Activated naive CD4-positive, alpha-beta T cell treated with anti-CD3 and anti-CD28 coated beads, Interleukin-2, amount 50 U/mL, for 24 hours (primary cell): ENCODE measurements at regions not wholly inside any gene's neighbourhood (a gene's known extent, or its start where the extent isn't known, plus 50 kb on each side); places are given as distances from the start of the nearest gene placed in this dataset.

Experiments used
- H3K27ac Mint-ChIP-seq: one replicate; pipeline ENCODE4 v1.8.0; 2021; ENCODE audit warnings: mild to moderate bottlenecking, mixed read lengths
- H3K27me3 Mint-ChIP-seq: one replicate; pipeline ENCODE4 v1.8.0; 2021; ENCODE audit warnings: mixed read lengths
- H3K36me3 Mint-ChIP-seq: one replicate; pipeline ENCODE4 v1.8.0; 2021; ENCODE audit warnings: mixed read lengths
- H3K4me1 Mint-ChIP-seq: one replicate; pipeline ENCODE4 v1.8.0; 2021; ENCODE audit warnings: mixed read lengths
- H3K4me3 Mint-ChIP-seq: one replicate; pipeline ENCODE4 v1.8.0; 2021; ENCODE audit warnings: mild to moderate bottlenecking, mixed read lengths
- H3K9me3 Mint-ChIP-seq: one replicate; pipeline ENCODE4 v1.8.0; 2021; ENCODE audit warnings: mixed read lengths

DNA sequence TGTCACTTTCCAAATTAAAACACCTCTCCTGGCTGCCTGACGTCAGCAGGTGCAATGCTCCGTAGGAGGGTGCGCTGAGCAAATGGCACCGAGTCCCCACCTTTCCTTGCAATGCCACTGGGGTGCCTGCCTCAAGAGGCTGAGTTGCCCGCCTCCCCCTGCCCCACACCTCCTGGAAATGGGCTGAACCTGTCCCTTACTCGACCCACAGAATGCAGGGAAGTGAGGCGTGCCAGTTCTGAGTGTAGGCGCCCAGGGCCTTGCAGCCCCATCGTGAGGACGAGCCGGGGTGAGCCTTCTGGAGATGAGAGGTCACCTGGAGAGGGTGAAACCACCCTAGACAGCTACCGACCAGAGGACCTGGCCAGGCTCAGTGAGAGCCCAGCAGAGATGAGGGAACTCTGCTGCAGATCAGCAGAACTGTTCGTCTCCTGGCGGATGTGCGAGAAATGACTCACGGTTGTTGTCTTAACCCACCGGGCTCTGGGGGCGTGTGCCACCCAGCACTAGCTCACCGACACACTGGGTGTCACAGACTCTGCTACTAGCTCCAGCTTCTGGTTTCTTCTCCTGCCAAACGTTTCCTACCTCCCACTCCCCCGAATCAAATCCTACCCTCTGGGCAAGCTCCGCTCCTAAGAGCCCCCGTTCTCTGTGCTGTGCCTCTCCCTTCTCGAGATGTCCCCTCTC is 168.7 kb upstream of the HDAC4 start:
- Mint-ChIP-seq H3K4me1 (no peaks in the 10 kb centered on the region), H3K36me3 (no peaks in the 10 kb centered on the region), H3K27ac (no peak overlapping the region), H3K9me3 (no peaks in the 10 kb centered on the region), H3K27me3 (no peaks in the 10 kb centered on the region), H3K4me3 (no peak overlapping the region)

DNA sequence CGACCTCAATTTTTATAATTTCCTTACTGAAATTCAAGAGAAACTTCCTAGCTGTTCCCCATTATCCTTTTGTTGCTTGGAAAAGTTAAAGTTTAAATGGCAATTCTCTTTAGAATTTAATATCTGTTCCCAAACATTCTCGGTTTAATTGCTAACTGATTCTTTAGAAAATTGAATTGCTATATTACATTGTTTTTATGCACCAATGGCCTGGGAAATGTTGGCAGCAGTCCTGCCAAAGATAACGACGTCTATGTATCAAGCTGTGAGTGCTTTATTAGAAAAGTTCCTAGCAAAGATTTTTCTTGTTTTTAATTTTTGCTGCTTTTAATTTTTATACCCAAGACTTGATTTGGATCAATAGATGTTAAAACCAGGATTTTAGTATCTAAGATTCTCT is 167.8 kb upstream of the HDAC4 start:
- no peak overlapping the region for H3K4me3 Mint-ChIP-seq
- no peaks in the 10 kb centered on the region for H3K27me3 Mint-ChIP-seq
- H3K27ac Mint-ChIP-seq: no peak overlapping the region
- no peaks in the 10 kb centered on the region for H3K36me3 Mint-ChIP-seq
- no peaks in the 10 kb centered on the region for H3K9me3 Mint-ChIP-seq
- H3K4me1 Mint-ChIP-seq: no peaks in the 10 kb centered on the region

DNA sequence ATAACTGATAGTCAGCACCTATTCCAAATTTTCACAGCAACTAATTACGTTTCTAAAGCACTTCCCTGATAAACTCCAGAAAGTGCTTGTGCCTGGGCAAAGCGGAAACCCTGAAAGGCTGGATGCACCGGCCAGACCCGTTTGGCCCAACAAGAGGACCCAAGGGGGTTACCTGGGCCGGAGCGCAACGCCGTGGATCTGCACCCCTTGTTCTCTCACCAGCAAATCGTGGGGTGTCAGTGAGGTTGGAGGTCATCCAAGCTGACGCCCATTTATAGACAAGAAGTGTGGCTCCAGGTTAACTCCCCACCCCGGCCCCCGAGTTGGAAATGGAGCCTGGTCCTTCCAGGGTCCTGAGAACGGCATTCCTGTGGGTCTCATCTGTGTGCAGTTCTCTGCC is 167.0 kb upstream of the HDAC4 start:
- no peaks in the 10 kb centered on the region for H3K36me3 Mint-ChIP-seq
- no peaks in the 10 kb centered on the region for H3K4me1 Mint-ChIP-seq

DNA sequence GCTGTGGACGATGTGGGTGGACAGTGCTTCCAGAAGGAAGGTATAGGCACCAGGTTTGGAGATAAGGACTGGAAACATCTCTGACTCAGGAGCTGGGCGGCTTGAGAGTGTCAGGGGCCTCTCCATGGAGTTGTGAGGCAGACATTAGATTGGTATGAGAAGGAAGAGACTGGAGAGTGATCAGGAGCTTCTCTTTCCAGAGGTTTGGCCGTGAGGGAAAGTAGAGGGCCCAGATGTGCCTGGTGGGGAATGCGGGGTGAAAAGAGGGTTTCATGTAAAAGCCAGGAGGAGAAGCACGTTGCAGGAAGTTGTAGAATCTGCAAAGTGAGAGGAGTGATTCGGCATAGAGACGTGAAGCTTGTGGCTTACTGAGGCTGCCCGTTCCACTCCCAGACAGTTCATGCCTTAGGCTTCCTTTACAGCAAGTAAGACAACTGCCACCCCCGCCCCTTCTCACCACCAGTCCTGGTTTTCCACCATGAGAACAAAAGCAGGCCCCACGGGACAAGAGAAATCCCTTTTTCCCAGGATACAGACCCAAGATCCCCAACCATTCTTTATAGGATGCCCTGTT is 166.3 kb upstream of the HDAC4 start:
- Mint-ChIP-seq H3K4me1 (no peaks in the 10 kb centered on the region), H3K9me3 (no peaks in the 10 kb centered on the region), H3K27me3 (no peaks in the 10 kb centered on the region), H3K36me3 (no peaks in the 10 kb centered on the region), H3K4me3 (no peak overlapping the region), H3K27ac (no peak overlapping the region)

More for the DNA sequence above, 167.0 kb upstream of the HDAC4 start:
- H3K27ac Mint-ChIP-seq: no peak overlapping the region
- H3K27me3 Mint-ChIP-seq: no peaks in the 10 kb centered on the region
- H3K4me3 Mint-ChIP-seq: no peak overlapping the region
- H3K9me3 Mint-ChIP-seq: no peaks in the 10 kb centered on the region

DNA sequence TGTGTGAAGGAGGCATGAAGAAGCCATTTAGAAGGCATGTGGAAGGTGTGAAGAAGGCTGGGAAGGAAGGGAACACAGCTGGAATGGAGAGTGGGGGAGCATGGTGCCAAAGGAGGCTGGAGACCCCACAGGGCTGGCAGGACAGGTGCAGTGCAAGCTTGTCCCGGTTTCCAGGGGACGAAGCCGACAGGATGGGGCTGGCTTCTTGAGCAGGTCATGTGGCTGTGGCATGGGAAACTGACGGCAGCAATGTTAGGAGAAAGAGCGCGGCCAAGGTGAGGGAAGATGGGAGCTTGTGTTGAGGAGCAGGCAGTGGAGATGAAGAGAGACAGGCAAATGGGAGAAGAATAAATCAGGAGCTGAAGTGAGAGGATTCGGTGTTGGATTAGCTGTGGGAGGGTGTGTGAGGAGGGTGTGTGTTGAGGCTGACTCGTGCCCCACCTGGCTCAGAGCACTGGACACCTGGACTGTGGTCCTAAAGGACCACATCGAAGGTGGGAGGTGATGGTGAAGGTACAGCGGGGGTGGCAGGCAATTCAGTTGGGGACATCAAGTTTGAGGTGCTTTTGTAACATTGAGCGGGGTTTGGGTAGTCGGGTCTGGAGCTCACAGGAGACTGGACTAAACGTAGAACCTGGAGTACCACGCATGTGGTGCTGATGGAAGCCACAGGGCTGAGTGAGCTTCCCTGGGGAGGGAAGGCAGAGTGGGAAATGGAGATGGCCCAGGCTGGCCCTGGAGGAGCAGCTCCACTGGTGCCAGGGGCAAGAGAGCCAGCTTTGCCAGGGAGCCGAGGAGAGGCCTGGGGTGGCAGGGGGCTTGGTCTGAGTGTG is 165.6 kb upstream of the HDAC4 start:
- Mint-ChIP-seq H3K36me3 (no peaks in the 10 kb centered on the region), H3K4me3 (no peak overlapping the region), H3K27ac (no peak overlapping the region), H3K9me3 (no peaks in the 10 kb centered on the region), H3K27me3 (no peaks in the 10 kb centered on the region), H3K4me1 (no peaks in the 10 kb centered on the region)

DNA sequence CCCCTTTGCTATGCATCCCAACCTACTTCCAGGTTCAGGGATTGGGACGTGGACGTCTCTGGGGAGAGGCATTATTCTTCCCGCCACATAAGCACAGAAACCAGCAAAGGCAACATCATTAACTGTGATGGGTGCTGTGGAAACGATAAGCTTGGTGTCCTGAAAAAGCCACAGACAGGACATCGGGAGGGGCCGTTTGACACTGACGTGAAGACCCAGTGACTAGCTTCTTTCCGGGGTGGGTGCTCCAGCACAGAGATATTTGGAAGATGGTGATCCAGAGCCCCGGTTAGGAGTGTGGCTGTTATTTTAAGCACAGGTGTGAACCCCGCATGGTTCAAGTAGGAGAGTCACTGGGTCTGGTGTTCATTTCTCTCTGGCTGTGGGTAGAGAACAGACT is 163.8 kb upstream of the HDAC4 start:
- H3K4me3 Mint-ChIP-seq: no peak overlapping the region
- no peaks in the 10 kb centered on the region for H3K4me1 Mint-ChIP-seq
- no peaks in the 10 kb centered on the region for H3K9me3 Mint-ChIP-seq
- H3K27me3 Mint-ChIP-seq: no peaks in the 10 kb centered on the region
- no peaks in the 10 kb centered on the region for H3K36me3 Mint-ChIP-seq
- no peak overlapping the region for H3K27ac Mint-ChIP-seq

DNA sequence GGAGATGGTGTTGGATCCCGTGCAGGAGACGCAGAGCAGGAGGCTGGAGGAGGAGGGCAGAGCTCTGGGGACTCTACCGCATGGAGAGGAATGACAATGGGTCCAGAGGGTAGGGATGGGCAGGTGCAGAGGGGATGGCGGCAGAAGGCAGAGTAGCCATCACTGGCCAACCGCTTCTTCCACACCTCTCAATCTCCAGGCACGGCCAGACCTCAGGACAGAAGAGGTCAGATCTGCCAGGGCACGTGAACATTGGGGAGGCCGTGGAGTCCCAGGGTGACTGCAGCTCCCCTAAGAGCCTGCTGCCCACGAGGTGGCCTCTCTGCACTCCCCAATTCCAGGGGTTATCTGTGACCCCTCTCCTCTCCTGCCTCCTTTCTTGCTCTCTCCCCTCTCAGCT is 162.7 kb upstream of the HDAC4 start:
- Mint-ChIP-seq H3K4me3 (no peak overlapping the region), H3K36me3 (no peaks in the 10 kb centered on the region), H3K27me3 (no peaks in the 10 kb centered on the region), H3K4me1 (no peaks in the 10 kb centered on the region), H3K9me3 (no peaks in the 10 kb centered on the region), H3K27ac (no peak overlapping the region)

DNA sequence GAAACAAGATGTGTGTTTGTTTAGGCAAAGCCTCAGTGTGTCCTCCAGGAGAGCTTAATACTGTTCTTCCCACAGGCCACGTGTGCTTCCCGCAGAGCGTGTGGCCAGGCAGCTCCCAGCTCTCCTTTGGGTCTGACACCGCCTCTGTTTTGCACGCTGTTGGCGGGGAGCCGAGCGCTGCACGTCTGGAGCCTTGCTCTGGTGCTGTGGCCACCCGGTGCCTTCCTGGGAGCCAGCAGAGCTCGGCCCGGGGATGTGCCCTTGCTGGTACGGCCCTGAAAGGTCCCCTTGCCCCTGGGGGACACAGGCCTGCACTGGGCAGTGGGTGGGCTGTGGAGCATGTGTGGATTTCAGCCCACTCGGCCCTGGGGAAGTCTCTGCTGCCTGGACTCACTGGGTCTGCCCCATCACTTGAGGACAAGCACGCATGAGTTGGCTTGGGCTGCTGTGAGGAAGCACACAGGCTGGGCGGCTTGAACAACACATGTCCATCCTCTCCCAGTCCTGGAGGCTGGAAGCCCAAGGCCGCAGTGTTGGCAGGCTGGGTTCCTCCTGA is 160.7 kb upstream of the HDAC4 start:
- Mint-ChIP-seq H3K4me1 (no peaks in the 10 kb centered on the region), H3K9me3 (no peaks in the 10 kb centered on the region), H3K27ac (no peak overlapping the region), H3K4me3 (no peak overlapping the region), H3K36me3 (no peaks in the 10 kb centered on the region), H3K27me3 (no peaks in the 10 kb centered on the region)

DNA sequence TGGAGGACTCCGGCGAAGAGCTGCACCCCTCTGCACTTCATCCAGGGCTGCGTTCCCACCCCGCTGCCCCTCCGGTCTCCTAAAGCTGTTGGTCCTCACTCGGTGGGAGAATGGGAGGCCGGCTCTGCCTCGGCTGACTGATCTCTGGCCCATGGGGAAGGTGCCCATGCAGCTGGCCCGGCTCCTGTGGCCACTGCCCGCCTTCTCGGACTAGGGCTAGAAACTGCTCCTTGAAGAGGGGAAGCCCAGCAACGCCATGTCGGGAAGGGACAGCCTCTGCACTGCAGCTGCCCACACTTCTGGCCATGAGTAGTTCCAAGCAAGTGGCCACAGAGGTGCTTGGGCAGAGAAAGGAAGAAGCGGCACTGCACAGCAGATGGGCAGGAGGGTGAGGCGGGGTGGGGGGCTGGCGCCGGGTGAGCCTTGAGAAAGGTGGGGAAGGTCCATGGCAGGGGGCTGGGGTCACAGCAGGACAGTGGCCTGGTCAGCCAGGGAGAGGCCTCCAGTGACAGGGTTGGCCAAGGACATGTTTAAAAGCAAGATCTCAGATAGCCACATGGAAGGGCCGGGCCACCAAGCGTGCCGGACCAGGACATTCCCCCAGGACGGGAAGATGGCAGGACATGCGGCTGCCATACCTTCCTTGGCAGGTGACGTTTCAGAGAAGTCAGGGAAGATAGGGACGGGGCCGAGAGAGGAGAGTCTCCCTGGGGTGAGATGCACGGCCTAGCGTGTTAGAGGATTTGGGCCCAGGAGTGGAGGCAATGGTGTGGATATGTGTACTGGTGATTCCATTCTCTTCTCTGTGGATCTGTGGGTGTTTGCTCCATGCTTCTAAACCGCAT is 158.8 kb upstream of the HDAC4 start:
- H3K4me3 Mint-ChIP-seq: no peak overlapping the region
- no peaks in the 10 kb centered on the region for H3K36me3 Mint-ChIP-seq
- no peaks in the 10 kb centered on the region for H3K9me3 Mint-ChIP-seq

DNA sequence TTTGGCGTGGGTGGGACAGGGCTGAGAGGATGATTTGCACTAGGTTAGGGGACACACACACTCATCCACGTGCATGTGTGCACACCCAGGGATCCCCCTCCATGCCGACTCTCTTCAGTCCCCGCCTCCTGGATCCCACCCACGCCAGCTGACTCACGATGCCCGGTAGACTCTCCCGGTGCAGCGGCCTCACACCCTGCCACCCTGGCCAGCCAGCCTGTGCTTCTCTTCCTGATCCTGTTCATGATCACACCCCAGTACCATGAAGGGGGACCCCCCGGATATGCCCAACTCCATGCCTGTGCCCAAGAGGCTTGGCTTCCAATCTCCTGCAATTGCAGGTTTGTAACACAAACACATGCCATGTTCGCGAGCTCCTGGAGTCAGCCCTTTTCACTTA is 157.8 kb upstream of the HDAC4 start:
- Mint-ChIP-seq H3K9me3 (no peaks in the 10 kb centered on the region), H3K4me3 (no peak overlapping the region), H3K27ac (no peak overlapping the region), H3K36me3 (no peaks in the 10 kb centered on the region), H3K4me1 (peaks cover under 1% of the 10 kb centered on the region), H3K27me3 (no peaks in the 10 kb centered on the region)

More for the DNA sequence above, 158.8 kb upstream of the HDAC4 start:
- H3K27ac Mint-ChIP-seq: no peak overlapping the region
- no peaks in the 10 kb centered on the region for H3K4me1 Mint-ChIP-seq
- H3K27me3 Mint-ChIP-seq: no peaks in the 10 kb centered on the region

DNA sequence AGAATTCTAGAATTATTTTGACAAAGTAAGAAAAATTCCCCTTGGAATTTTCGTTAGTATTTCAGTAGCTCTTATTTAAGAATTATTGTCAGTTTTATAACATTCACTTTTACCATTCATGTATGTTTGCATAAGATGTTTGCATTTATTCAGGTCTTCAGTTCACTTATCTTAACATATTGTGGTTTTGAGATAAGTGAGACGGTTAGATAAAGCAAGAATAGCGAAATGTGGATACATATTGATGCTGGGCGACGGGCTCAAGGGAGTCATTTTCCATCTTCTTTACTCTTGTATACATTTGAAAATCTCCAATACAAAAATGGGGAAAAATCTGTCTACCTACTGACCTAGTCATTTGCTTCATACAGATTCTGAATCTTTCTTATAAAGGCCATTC is 156.7 kb upstream of the HDAC4 start:
- H3K36me3 Mint-ChIP-seq: no peaks in the 10 kb centered on the region
- no peak overlapping the region for H3K4me3 Mint-ChIP-seq
- H3K9me3 Mint-ChIP-seq: no peaks in the 10 kb centered on the region
- no peak overlapping the region for H3K27ac Mint-ChIP-seq
- H3K4me1 Mint-ChIP-seq: peaks cover 10% of the 10 kb centered on the region
- no peaks in the 10 kb centered on the region for H3K27me3 Mint-ChIP-seq

DNA sequence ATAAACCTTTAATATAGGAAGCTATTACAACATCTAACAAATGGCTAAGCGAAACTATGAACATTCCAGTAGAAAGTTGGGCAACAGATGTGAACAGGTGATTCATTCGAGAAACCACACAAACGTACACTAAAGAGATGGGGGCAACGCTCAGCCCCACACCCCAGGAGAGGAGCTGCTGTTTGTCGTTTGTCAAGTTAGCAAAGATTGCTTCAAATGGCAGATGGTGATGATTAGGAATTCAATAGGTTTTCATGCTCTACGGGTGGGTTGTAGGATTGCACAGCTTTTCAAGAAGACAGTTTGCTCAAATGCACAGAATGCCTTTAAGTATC is 154.7 kb upstream of the HDAC4 start:
- Mint-ChIP-seq H3K27me3 (no peaks in the 10 kb centered on the region), H3K27ac (no peak overlapping the region), H3K36me3 (no peaks in the 10 kb centered on the region), H3K9me3 (no peaks in the 10 kb centered on the region), H3K4me1 (peaks cover 10% of the 10 kb centered on the region), H3K4me3 (no peak overlapping the region)

DNA sequence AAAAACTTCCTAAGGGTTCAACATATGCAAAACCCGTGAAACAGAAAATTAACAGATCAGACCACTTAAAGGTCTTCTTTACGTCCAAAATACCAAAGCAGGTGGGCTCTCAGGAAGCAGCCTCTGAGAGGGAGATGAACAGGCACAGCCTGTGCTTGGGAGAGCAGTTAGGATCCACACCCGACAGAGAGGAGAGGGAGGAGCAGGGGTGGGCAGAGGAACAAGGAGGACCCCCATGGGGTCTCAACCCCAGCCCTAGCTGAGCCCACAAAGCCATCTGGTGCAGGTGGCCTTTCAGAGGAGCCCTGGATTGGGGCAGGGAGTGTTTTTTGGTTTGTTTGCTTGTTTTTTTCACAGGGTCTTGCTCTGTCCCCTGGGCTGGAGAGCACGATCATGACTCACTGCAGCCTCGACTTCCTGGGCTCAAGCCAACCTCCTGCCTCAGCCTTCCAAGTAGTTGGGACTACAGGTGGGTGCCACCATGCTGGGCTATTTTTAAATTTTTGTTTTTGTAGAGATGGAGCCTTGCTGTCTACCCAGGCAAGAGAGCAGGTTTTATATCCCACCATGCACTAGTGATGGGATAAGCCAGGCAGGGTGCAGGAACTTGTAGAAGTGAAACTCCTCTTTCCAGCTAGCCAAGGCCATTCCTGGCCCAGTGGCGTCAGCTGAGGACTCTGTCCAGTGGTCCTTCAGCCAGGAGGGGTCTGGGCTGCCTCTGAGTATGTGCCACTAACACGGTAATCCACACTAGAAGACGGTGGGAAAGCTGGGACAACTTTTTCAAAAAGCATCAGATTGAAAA is 154.1 kb upstream of the HDAC4 start:
- H3K4me3 Mint-ChIP-seq: no peak overlapping the region
- no peaks in the 10 kb centered on the region for H3K36me3 Mint-ChIP-seq
- no peak overlapping the region for H3K27ac Mint-ChIP-seq
- no peaks in the 10 kb centered on the region for H3K27me3 Mint-ChIP-seq
- peaks cover 10% of the 10 kb centered on the region for H3K4me1 Mint-ChIP-seq
- H3K9me3 Mint-ChIP-seq: no peaks in the 10 kb centered on the region

DNA sequence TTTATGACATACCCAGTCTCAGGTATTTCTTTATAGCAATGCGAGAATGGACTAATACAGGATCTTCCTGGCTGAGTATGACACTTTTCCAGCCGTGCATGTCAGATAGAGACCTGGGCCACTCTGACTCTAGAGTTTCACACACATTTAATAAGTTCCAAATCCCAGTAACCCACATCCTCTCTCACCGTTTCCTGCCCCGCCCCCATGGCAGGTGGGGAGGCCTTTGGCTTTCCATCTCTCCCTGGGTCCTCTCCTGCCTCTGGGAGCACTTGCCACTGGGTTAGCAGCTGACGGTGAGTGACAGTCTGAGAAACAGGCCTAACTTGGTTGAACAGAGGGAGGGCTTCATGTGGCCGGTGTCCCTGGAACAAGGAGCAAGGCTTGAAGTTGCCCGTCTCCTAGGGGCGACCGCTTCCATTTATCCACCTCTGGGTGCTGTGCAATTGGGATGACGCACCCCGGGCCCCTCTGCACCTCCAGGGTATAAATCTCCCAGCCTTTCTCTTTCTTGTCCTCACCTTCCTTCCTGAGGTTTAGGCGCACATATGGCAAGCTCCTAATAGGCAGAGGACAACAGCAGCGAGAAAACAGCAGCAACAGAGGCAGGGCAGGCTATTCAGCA is 152.7 kb upstream of the HDAC4 start:
- no peaks in the 10 kb centered on the region for H3K27me3 Mint-ChIP-seq
- no peaks in the 10 kb centered on the region for H3K9me3 Mint-ChIP-seq
- no peaks in the 10 kb centered on the region for H3K36me3 Mint-ChIP-seq
- peak overlapping the region; percentile 41 for H3K27ac Mint-ChIP-seq
- peaks cover 20% of the 10 kb centered on the region for H3K4me1 Mint-ChIP-seq
- no peak overlapping the region for H3K4me3 Mint-ChIP-seq
